GM23338 (cell line): ENCODE measurements at regions not wholly inside any gene's neighbourhood (a gene's known extent, or its start where the extent isn't known, plus 50 kb on each side); places are given as distances from the start of the nearest gene placed in this dataset.

Experiments
- ATAC-seq: fragments of 200-7000 bp; cut with Tn5 transposase; 3 replicates; pipeline ENCODE4 v1.9.1; 2020
- DNase-seq: peaks from one replicate; pipeline ENCODE4 v3.0.0-alpha.2; 2015; ENCODE audit warnings: low spot score
- H2AFZ ChIP-seq: fragments of 200-600 bp; sonication (generic); 2 replicates; pipeline ENCODE4 v1.8.0; 2016; ENCODE audit warnings: antibody characterized with exemption, mild to moderate bottlenecking, moderate library complexity
- H3F3A ChIP-seq: fragments of 200-600 bp; sonication (generic); replicated peaks from 2 replicates; pipeline ENCODE4 v1.8.0; 2017; ENCODE audit warnings: antibody characterized with exemption, mixed run types, low read depth
- H3K27ac ChIP-seq: fragments of 200-600 bp; sonication (generic); 2 replicates; pipeline ENCODE4 v1.6.1; 2016; ENCODE audit warnings: low read depth
- H3K27me3 ChIP-seq: fragments of 200-600 bp; sonication (generic); 2 replicates; pipeline ENCODE4 v1.8.0; 2016; ENCODE audit warnings: mild to moderate bottlenecking, mixed run types, moderate library complexity; ENCODE audit not compliant: insufficient read depth
- H3K36me3 ChIP-seq: fragments of 200-600 bp; sonication (generic); 2 replicates; pipeline ENCODE4 v1.8.0; 2016; ENCODE audit warnings: mild to moderate bottlenecking; ENCODE audit not compliant: insufficient read depth
- H3K4me1 ChIP-seq: fragments of 200-600 bp; sonication (generic); 2 replicates; pipeline ENCODE4 v1.8.0; 2016; ENCODE audit warnings: mild to moderate bottlenecking, moderate library complexity; ENCODE audit not compliant: insufficient read depth
- H3K4me2 ChIP-seq: fragments of 200-600 bp; sonication (generic); 2 replicates; pipeline ENCODE4 v1.7.1; 2017; ENCODE audit warnings: mixed run types
- H3K4me3 ChIP-seq: fragments of 200-600 bp; sonication (generic); 2 replicates; pipeline ENCODE4 v1.6.1; 2016; ENCODE audit warnings: mixed run types
- H3K79me2 ChIP-seq: fragments of 200-600 bp; sonication (generic); replicated peaks from 2 replicates; pipeline ENCODE4 v1.8.0; 2017; ENCODE audit warnings: mild to moderate bottlenecking; ENCODE audit not compliant: insufficient read depth
- H3K9me2 ChIP-seq: fragments of 200-600 bp; sonication (generic); 2 replicates; pipeline ENCODE4 v1.8.0; 2017; ENCODE audit not compliant: insufficient read depth
- H4K20me1 ChIP-seq: fragments of 200-600 bp; sonication (generic); replicated peaks from 2 replicates; pipeline ENCODE4 v1.8.0; 2017; ENCODE audit warnings: mild to moderate bottlenecking; ENCODE audit not compliant: insufficient read depth
- H3K27ac Mint-ChIP-seq: 2 replicates; pipeline ENCODE4 v1.8.0; 2020; ENCODE audit warnings: inconsistent platforms, mild to moderate bottlenecking, moderate library complexity, mixed read lengths
- H3K27me3 Mint-ChIP-seq: 3 replicates; pipeline ENCODE4 v1.8.0; 2022; ENCODE audit warnings: low read depth, mild to moderate bottlenecking, moderate library complexity, mixed read lengths, inconsistent platforms; ENCODE audit not compliant: insufficient read depth, poor library complexity
- H3K36me3 Mint-ChIP-seq: 3 replicates; pipeline ENCODE4 v1.8.0; 2021; ENCODE audit warnings: low read depth, mild to moderate bottlenecking, inconsistent platforms, moderate library complexity, mixed read lengths
- H3K4me1 Mint-ChIP-seq: 3 replicates; pipeline ENCODE4 v1.8.0; 2020; ENCODE audit warnings: mild to moderate bottlenecking, inconsistent platforms, mixed read lengths
- H3K4me3 Mint-ChIP-seq: 3 replicates; pipeline ENCODE4 v1.8.0; 2021; ENCODE audit warnings: moderate library complexity, mild to moderate bottlenecking, inconsistent platforms, mixed read lengths
- H3K9me3 Mint-ChIP-seq: 3 replicates; pipeline ENCODE4 v1.8.0; 2020; ENCODE audit warnings: moderate library complexity, mild to moderate bottlenecking, inconsistent platforms, mixed read lengths
- CREB1 ChIP-seq: fragments of 250-450 bp; sonication (Bioruptor Pico); IDR thresholded peaks from 2 replicates; pipeline ENCODE4 v1.5.0; 2020; ENCODE audit warnings: low read depth, mild to moderate bottlenecking, moderate library complexity
- CTCF ChIP-seq, 2 experiments: fragments of 200-600 bp in 1 of 2; sonication (generic) in 1 of 2; conservative IDR thresholded peaks; 2 replicates each; pipeline versions ENCODE4 v1.5.1 to v1.6.1; 2016 to 2017; ENCODE audit warnings: antibody characterized with exemption in 2 of 2, low read depth in 2 of 2, mild to moderate bottlenecking in 2 of 2, moderate library complexity in 1 of 2
- EZH2 ChIP-seq: fragments of 200-600 bp; sonication (generic); IDR thresholded peaks from one replicate; pipeline ENCODE4 v1.8.0; 2017; ENCODE audit warnings: antibody characterized with exemption, mild to moderate bottlenecking, low read depth; ENCODE audit not compliant: unreplicated experiment
- POLR2AphosphoS5 ChIP-seq: IDR thresholded peaks from 2 replicates; pipeline ENCODE4 v1.6.1; 2016; ENCODE audit warnings: antibody characterized with exemption, low read depth
- STAT1 ChIP-seq: IDR thresholded peaks from one replicate; pipeline ENCODE4 v1.6.1; 2016; ENCODE audit warnings: antibody characterized with exemption; ENCODE audit not compliant: unreplicated experiment
- ZNF114 ChIP-seq: fragments of 250-450 bp; sonication (Bioruptor Pico); IDR thresholded peaks from 2 replicates; pipeline ENCODE4 v1.5.0; 2020; ENCODE audit warnings: mild to moderate bottlenecking, moderate library complexity

- ATAC-seq = no peak
- H3K9me3 Mint-ChIP-seq = no peaks in the 10 kb centered on the region; the same call in 2 of the 3 replicates
- Histone ChIP-seq H4K20me1 (no peaks in the 10 kb centered on the region), H3K4me2 (no peak overlapping the region), H3K79me2 (no peaks in the 10 kb centered on the region), H3K27ac (no peak overlapping the region), H3K4me3 (no peak overlapping the region), H3K4me1 (no peaks in the 10 kb centered on the region), H3K9me2 (no peaks in the 10 kb centered on the region), H2AFZ (no peak overlapping the region), H3K27me3 (no peaks in the 10 kb centered on the region), H3F3A (no peaks in the 10 kb centered on the region), H3K36me3 (no peaks in the 10 kb centered on the region)
- H3K36me3 Mint-ChIP-seq = no peaks in the 10 kb centered on the region
- H3K4me1 Mint-ChIP-seq = 0 out of 3 replicates have a peak, but pooled peaks cover 3% of the 10 kb centered on the region
- no peak for DNase-seq
- no peak for TF ChIP-seq CTCF (conservative IDR thresholded peaks at IDR 0.05; ENCODE audit: low read depth in 2 of 2)
- no peak for TF ChIP-seq STAT1
- H3K27ac Mint-ChIP-seq = no peak overlapping the region
- H3K4me3 Mint-ChIP-seq = no peak overlapping the region
- H3K27me3 Mint-ChIP-seq = peaks cover 14% of the 10 kb centered on the region
Observed at GRCh38 chr12:131444220-131445164, 266.4 kb upstream of the SFSWAP start.

- 0 out of 2 replicates have a peak overlapping the region, but pooled peaks have one; percentile 28 for H2AFZ ChIP-seq
- 0 out of 3 replicates have a peak, but pooled peaks cover 3% of the 10 kb centered on the region for H3K4me1 Mint-ChIP-seq
- H3K9me2 ChIP-seq = no peaks in the 10 kb centered on the region
- H3K4me1 ChIP-seq = no peaks in the 10 kb centered on the region
- H3K4me2 ChIP-seq = no peak overlapping the region
- H3K9me3 Mint-ChIP-seq = no peaks in the 10 kb centered on the region; the same call in 2 of the 3 replicates
- H3K79me2 ChIP-seq = no peaks in the 10 kb centered on the region
- peaks cover 14% of the 10 kb centered on the region for H3K27me3 Mint-ChIP-seq
- DNase-seq (no peak), ATAC-seq (peak; percentile 35)
- H3K27ac ChIP-seq = no peak overlapping the region
- H3K27ac Mint-ChIP-seq = no peak overlapping the region
- no peaks in the 10 kb centered on the region for H3K27me3 ChIP-seq
- TF ChIP-seq POLR2AphosphoS5 (no peak), CREB1 (no peak), STAT1 (no peak), ZNF114 (CRISPR knock-in tag) (no peak), CTCF (conservative IDR thresholded peaks at IDR 0.05; ENCODE audit: low read depth in 2 of 2) (no peak), EZH2 (no peak)
- H3K4me3 ChIP-seq = no peak overlapping the region
- H3F3A ChIP-seq = no peaks in the 10 kb centered on the region
- no peaks in the 10 kb centered on the region for H3K36me3 Mint-ChIP-seq
- H3K4me3 Mint-ChIP-seq = no peak overlapping the region
- no peaks in the 10 kb centered on the region for H3K36me3 ChIP-seq
- H4K20me1 ChIP-seq = no peaks in the 10 kb centered on the region
Observed at GRCh38 chr12:131445184-131445774, 265.6 kb upstream of the SFSWAP start.
